T-helper 2 cell treated with Interferon-gamma antibody and Interleukin-4, amounts not matched to agents 5 μg/mL and 100 μg/mL, for 36 hours (primary cell): ENCODE measurements at regions not wholly inside any gene's neighbourhood (a gene's known extent, or its start where the extent isn't known, plus 50 kb on each side); places are given as distances from the start of the nearest gene placed in this dataset.

Source experiments
- DNase-seq: peaks from one replicate; pipeline ENCODE4 v3.0.0; 2021; ENCODE audit warnings: low spot score
- H3K27ac Mint-ChIP-seq: one replicate; pipeline ENCODE4 v1.8.0; 2021; ENCODE audit warnings: mild to moderate bottlenecking, mixed read lengths
- H3K27me3 Mint-ChIP-seq: one replicate; pipeline ENCODE4 v1.8.0; 2021; ENCODE audit warnings: low read depth, mixed read lengths
- H3K36me3 Mint-ChIP-seq: one replicate; pipeline ENCODE4 v1.8.0; 2021; ENCODE audit warnings: low read depth, mixed read lengths
- H3K4me1 Mint-ChIP-seq: one replicate; pipeline ENCODE4 v1.8.0; 2021; ENCODE audit warnings: low read depth, mixed read lengths
- H3K4me3 Mint-ChIP-seq: one replicate; pipeline ENCODE4 v1.8.0; 2022; ENCODE audit warnings: mild to moderate bottlenecking, moderate library complexity, mixed read lengths
- H3K9me3 Mint-ChIP-seq: one replicate; pipeline ENCODE4 v1.8.0; 2021; ENCODE audit warnings: mixed read lengths

- no peaks in the 10 kb centered on the region for H3K9me3 Mint-ChIP-seq
- no peak overlapping the region for H3K4me3 Mint-ChIP-seq
- no peak for DNase-seq
- H3K27me3 Mint-ChIP-seq, result peaks cover 2% of the 10 kb centered on the region
- no peaks in the 10 kb centered on the region for H3K36me3 Mint-ChIP-seq
- H3K4me1 Mint-ChIP-seq, result no peaks in the 10 kb centered on the region
- H3K27ac Mint-ChIP-seq, result no peak overlapping the region
Observed at GRCh38 chr3:64393193-64393592, 167.9 kb upstream of the PRICKLE2 start.

GRCh38 chr3:64392001-64392400, 166.7 kb upstream of the PRICKLE2 start:
- Mint-ChIP-seq H3K9me3 (no peaks in the 10 kb centered on the region), H3K4me1 (no peaks in the 10 kb centered on the region), H3K27ac (no peak overlapping the region), H3K27me3 (peaks cover 5% of the 10 kb centered on the region), H3K36me3 (no peaks in the 10 kb centered on the region), H3K4me3 (no peak overlapping the region)
- DNase-seq, result no peak

GRCh38 chr3:64390893-64391292, 165.6 kb upstream of the PRICKLE2 start:
- no peak overlapping the region for H3K27ac Mint-ChIP-seq
- H3K36me3 Mint-ChIP-seq, result no peaks in the 10 kb centered on the region
- no peaks in the 10 kb centered on the region for H3K4me1 Mint-ChIP-seq
- H3K4me3 Mint-ChIP-seq, result no peak overlapping the region
- H3K27me3 Mint-ChIP-seq, result peaks cover 5% of the 10 kb centered on the region
- no peak for DNase-seq
- no peaks in the 10 kb centered on the region for H3K9me3 Mint-ChIP-seq

GRCh38 chr3:64388886-64389285, 163.6 kb upstream of the PRICKLE2 start:
- no peaks in the 10 kb centered on the region for H3K36me3 Mint-ChIP-seq

GRCh38 chr3:64387688-64388087, 162.4 kb upstream of the PRICKLE2 start:
- DNase-seq, result no peak
- no peaks in the 10 kb centered on the region for H3K9me3 Mint-ChIP-seq
- H3K27me3 Mint-ChIP-seq, result peaks cover 3% of the 10 kb centered on the region
- no peak overlapping the region for H3K4me3 Mint-ChIP-seq
- no peaks in the 10 kb centered on the region for H3K36me3 Mint-ChIP-seq
- no peaks in the 10 kb centered on the region for H3K4me1 Mint-ChIP-seq
- no peak overlapping the region for H3K27ac Mint-ChIP-seq

More at GRCh38 chr3:64388886-64389285, 163.6 kb upstream of the PRICKLE2 start:
- no peak for DNase-seq
- H3K4me3 Mint-ChIP-seq, result no peak overlapping the region
- H3K4me1 Mint-ChIP-seq, result no peaks in the 10 kb centered on the region
- no peak overlapping the region for H3K27ac Mint-ChIP-seq
- no peaks in the 10 kb centered on the region for H3K9me3 Mint-ChIP-seq
- H3K27me3 Mint-ChIP-seq, result peaks cover 3% of the 10 kb centered on the region

GRCh38 chr3:64385277-64385676, 160.0 kb upstream of the PRICKLE2 start:
- Mint-ChIP-seq H3K9me3 (no peaks in the 10 kb centered on the region), H3K27ac (no peak overlapping the region), H3K4me3 (no peak overlapping the region), H3K4me1 (no peaks in the 10 kb centered on the region), H3K36me3 (no peaks in the 10 kb centered on the region), H3K27me3 (peaks cover 3% of the 10 kb centered on the region)
- no peak for DNase-seq

GRCh38 chr3:64384561-64384960, 159.3 kb upstream of the PRICKLE2 start:
- DNase-seq, result no peak
- H3K27ac Mint-ChIP-seq, result no peak overlapping the region
- H3K9me3 Mint-ChIP-seq, result no peaks in the 10 kb centered on the region
- H3K4me3 Mint-ChIP-seq, result no peak overlapping the region
- peaks cover 3% of the 10 kb centered on the region for H3K27me3 Mint-ChIP-seq
- no peaks in the 10 kb centered on the region for H3K4me1 Mint-ChIP-seq
- H3K36me3 Mint-ChIP-seq, result no peaks in the 10 kb centered on the region

GRCh38 chr3:64382153-64382552, 156.9 kb upstream of the PRICKLE2 start:
- no peak for DNase-seq
- Mint-ChIP-seq H3K9me3 (no peaks in the 10 kb centered on the region), H3K27me3 (no peaks in the 10 kb centered on the region), H3K4me3 (no peak overlapping the region), H3K36me3 (no peaks in the 10 kb centered on the region), H3K27ac (no peak overlapping the region), H3K4me1 (no peaks in the 10 kb centered on the region)

- Mint-ChIP-seq H3K36me3 (no peaks in the 10 kb centered on the region), H3K9me3 (peaks cover 4% of the 10 kb centered on the region), H3K27me3 (no peaks in the 10 kb centered on the region), H3K27ac (no peak overlapping the region), H3K4me1 (no peaks in the 10 kb centered on the region), H3K4me3 (no peak overlapping the region)
- no peak for DNase-seq
Observed at GRCh38 chr3:64381367-64381766, 156.1 kb upstream of the PRICKLE2 start.

GRCh38 chr3:64380546-64380945, 155.3 kb upstream of the PRICKLE2 start:
- H3K36me3 Mint-ChIP-seq, result no peaks in the 10 kb centered on the region
- no peaks in the 10 kb centered on the region for H3K4me1 Mint-ChIP-seq

GRCh38 chr3:64379221-64379620, 154.0 kb upstream of the PRICKLE2 start:
- DNase-seq, result no peak
- Mint-ChIP-seq H3K9me3 (peaks cover 17% of the 10 kb centered on the region), H3K36me3 (no peaks in the 10 kb centered on the region), H3K27ac (no peak overlapping the region), H3K4me1 (no peaks in the 10 kb centered on the region), H3K4me3 (no peak overlapping the region), H3K27me3 (no peaks in the 10 kb centered on the region)

More at GRCh38 chr3:64380546-64380945, 155.3 kb upstream of the PRICKLE2 start:
- Mint-ChIP-seq H3K27me3 (no peaks in the 10 kb centered on the region), H3K27ac (no peak overlapping the region), H3K9me3 (peaks cover 12% of the 10 kb centered on the region), H3K4me3 (no peak overlapping the region)
- DNase-seq, result no peak

GRCh38 chr3:64377942-64378341, 152.7 kb upstream of the PRICKLE2 start:
- Mint-ChIP-seq H3K27me3 (no peaks in the 10 kb centered on the region), H3K4me1 (no peaks in the 10 kb centered on the region), H3K36me3 (no peaks in the 10 kb centered on the region), H3K9me3 (peaks cover 17% of the 10 kb centered on the region), H3K27ac (no peak overlapping the region), H3K4me3 (no peak overlapping the region)
- no peak for DNase-seq

GRCh38 chr3:64375737-64376136, 150.5 kb upstream of the PRICKLE2 start:
- DNase-seq, result no peak
- H3K27me3 Mint-ChIP-seq, result no peaks in the 10 kb centered on the region
- H3K4me3 Mint-ChIP-seq, result no peak overlapping the region
- H3K36me3 Mint-ChIP-seq, result no peaks in the 10 kb centered on the region
- no peaks in the 10 kb centered on the region for H3K4me1 Mint-ChIP-seq
- no peak overlapping the region for H3K27ac Mint-ChIP-seq
- peaks cover 17% of the 10 kb centered on the region for H3K9me3 Mint-ChIP-seq

GRCh38 chr3:64369390-64369789, 144.1 kb upstream of the PRICKLE2 start:
- Mint-ChIP-seq H3K4me3 (no peak overlapping the region), H3K27ac (no peak overlapping the region), H3K4me1 (no peaks in the 10 kb centered on the region), H3K27me3 (peaks cover 3% of the 10 kb centered on the region), H3K36me3 (no peaks in the 10 kb centered on the region), H3K9me3 (no peaks in the 10 kb centered on the region)
- DNase-seq, result no peak

- no peaks in the 10 kb centered on the region for H3K9me3 Mint-ChIP-seq
- DNase-seq, result no peak
- no peak overlapping the region for H3K4me3 Mint-ChIP-seq
- no peaks in the 10 kb centered on the region for H3K36me3 Mint-ChIP-seq
- no peaks in the 10 kb centered on the region for H3K4me1 Mint-ChIP-seq
- H3K27ac Mint-ChIP-seq, result no peak overlapping the region
- H3K27me3 Mint-ChIP-seq, result peaks cover 3% of the 10 kb centered on the region
Observed at GRCh38 chr3:64368257-64369020, 143.2 kb upstream of the PRICKLE2 start.
